NCI-H2107 treated with DMSO at 0.1 percent for 48 hours (cell line): ENCODE measurements at regions not wholly inside any gene's neighbourhood (a gene's known extent, or its start where the extent isn't known, plus 50 kb on each side); places are given as distances from the start of the nearest gene placed in this dataset.
"Not testable (repeated sequence)": the region's sequence is repeated elsewhere in the genome, so short reads cannot be mapped to it uniquely, and the experiment has no call there.

Experiments used
- DNase-seq: peaks from one replicate; lab custom pipeline; 2025; ENCODE audit not compliant: unreplicated experiment; lab: John Stamatoyannopoulos, UW

GRCh38 chr6:94251878-94252277 lies 832.5 kb upstream of the EPHA7 start:
- DNase-seq = no peak

- no peak for DNase-seq
Observed at GRCh38 chr6:94245395-94245794, 826.0 kb upstream of the EPHA7 start.

GRCh38 chr6:94238868-94239267 lies 819.5 kb upstream of the EPHA7 start:
- no peak for DNase-seq

DNA sequence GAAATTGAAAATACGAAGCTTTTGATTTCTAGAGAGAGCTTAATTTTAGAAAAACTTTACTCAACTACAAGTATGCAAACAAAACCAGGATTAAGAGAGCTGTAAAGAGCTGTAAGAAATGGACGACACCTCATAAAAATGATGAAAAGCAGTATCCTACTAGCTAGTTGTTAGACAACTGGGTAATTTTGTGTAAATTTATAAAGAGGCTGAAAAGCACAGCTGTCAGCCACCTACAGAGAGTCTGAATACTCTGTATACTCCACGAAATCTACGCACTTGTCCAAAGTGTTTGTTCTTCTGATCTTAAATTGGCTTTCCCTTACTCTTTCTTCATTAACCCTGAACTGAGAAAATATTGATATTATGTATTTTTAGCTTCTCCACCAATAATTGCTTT lies 808.4 kb upstream of the EPHA7 start:
- DNase-seq = peak; percentile 27

- no peak for DNase-seq
Observed at GRCh38 chr6:94217836-94218235, 798.5 kb upstream of the EPHA7 start.

DNA sequence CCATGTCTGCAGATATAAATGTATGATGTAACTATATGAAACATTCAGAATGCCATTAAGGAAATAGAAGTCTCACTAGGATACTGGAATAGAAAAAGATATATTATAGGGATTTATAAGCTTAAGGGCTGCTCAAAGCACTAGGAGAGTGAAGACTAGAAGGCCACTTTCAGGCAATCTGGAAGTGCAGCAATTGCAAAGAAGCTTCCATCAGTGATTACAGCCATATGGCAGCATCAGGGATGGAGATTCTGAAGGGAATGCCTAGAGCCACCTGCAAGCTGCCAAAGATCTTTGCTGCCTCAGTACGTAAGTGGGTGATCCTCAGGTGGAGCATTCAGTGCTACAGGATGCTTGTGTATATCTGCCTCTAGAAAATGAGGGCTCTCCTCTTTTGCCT lies 796.2 kb upstream of the EPHA7 start:
- no peak for DNase-seq

GRCh38 chr6:94213226-94213625 lies 793.9 kb upstream of the EPHA7 start:
- DNase-seq = no peak

GRCh38 chr6:94196891-94197290 lies 777.5 kb upstream of the EPHA7 start:
- DNase-seq = no peak

DNA sequence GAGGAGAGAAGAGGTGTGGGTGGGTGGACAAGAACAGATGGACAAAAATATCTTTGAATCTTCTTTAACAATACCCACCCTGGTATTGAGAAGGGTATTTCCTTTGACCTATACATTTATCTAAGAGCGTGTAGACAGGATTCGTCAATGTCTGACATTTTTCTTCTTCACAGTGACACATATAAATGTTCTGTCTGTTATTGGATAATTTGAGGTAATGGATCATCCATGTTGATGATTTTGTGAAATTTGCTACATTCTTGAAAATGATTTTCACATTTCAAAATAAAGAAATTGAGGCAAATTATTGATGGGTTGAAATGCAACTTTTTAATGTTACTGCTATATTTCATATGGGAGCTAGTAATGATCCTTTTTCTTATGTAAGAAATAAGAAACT lies 770.7 kb upstream of the EPHA7 start:
- DNase-seq = no peak

- DNase-seq = no peak
Observed at GRCh38 chr6:94184666-94185464, 765.5 kb upstream of the EPHA7 start.

- DNase-seq = no peak
Observed at GRCh38 chr6:94177429-94177828, 758.1 kb upstream of the EPHA7 start.

DNA sequence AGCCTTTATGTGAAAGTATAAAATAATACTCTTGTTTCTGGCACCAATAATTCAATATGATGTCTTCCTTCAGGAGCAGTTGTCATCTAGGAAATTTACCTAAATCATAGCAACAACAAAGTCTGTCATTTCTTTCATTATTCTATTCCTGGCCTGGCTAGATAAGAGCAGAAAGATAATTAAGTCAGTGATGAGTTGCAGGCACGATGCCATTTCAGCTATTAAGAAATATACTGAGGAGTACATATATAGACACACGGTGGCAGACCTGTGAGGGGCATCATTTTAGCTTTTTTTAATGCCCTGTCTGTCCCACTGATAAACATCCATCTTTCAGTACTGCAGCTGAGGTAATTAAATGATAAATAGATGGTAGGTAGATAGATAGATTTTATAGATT lies 756.1 kb upstream of the EPHA7 start:
- no peak for DNase-seq

DNA sequence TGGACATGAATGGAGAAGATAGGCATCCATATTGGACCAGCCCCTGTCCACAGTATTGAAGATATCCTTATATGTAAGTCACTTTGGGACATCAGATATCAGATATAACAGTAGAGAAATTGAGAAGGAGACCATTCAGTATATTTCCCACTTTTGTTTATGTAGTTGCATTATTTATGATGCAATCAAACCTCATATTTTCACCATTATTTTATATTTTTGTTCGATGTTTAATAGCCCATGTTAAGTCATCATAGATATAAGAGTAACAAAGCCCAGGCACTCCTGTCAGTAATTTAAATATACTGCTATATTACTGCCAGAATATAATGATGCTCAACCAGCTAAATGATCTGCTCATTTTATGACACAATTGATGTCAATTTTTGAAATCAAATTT lies 744.5 kb upstream of the EPHA7 start:
- DNase-seq = no peak

GRCh38 chr6:94150886-94151285 lies 731.5 kb upstream of the EPHA7 start:
- no peak for DNase-seq

DNA sequence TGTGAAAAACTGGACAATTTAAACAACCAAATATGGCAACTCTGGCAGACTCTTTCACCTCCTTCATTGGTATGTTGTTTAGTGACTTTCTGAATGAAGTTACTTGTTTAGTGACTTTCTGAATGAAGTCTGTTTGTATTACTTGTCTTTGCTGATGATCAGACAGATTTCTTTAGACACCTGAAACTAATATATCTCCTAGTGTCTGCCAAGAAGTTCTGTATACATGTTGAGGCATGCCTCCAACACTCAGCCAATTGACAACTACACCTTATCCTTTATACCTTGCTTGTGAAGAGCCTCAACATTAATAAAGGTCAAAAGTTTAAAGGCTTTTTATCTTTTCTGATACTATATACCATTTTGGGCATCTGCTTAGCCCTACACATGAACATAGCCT lies 725.4 kb upstream of the EPHA7 start:
- DNase-seq = no peak

DNA sequence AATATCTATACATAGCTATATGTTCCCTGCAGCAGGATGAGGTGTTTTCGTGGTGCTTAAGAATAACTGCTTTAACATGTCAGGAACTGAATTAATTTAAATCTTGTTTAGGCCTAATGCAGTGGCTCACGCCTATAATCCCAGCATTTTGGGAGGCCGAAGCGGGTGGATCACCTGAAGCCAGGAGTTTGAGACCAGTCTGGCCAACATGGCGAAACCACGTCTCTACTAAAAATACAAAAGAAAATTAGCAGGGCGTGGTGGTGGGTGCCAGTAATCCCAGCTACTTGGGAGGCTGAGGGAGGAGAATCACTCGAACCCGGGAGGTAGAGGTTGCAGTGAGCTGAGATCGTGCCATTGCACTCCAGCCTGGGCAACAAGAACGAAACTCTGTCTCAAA lies 717.8 kb upstream of the EPHA7 start:
- DNase-seq = not testable (repeated sequence)

- no peak for DNase-seq
Observed at GRCh38 chr6:94133106-94133505, 713.7 kb upstream of the EPHA7 start.

- no peak for DNase-seq
Observed at GRCh38 chr6:94131271-94131670, 711.9 kb upstream of the EPHA7 start.

- DNase-seq = no peak
Observed at GRCh38 chr6:94130478-94130877, 711.1 kb upstream of the EPHA7 start.

DNA sequence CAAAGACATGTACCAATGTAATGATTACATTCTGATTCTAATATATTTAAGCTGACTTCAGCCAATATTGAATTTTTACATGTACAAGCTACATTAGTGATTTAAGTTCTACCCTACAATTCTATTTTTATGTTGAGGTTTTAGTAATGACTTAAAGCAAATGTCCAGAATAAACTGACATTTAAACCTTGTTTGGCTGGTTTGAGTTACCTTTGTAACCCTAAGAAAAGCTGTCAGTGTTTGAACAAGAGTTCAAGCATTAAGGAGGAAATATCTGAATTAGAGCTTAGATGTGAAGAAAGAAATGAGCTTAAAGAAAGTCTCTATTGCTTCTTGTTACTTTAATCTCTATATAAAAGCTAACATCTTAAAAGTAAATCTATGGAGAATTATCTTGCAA lies 710.6 kb upstream of the EPHA7 start:
- no peak for DNase-seq

GRCh38 chr6:94127716-94128115 lies 708.4 kb upstream of the EPHA7 start:
- DNase-seq = no peak

GRCh38 chr6:94124333-94124732 lies 705.0 kb upstream of the EPHA7 start:
- no peak for DNase-seq

- DNase-seq = no peak
Observed at GRCh38 chr6:94121094-94121493, 701.7 kb upstream of the EPHA7 start.
